ACC112 (cell line): ENCODE measurements at regions not wholly inside any gene's neighbourhood (a gene's known extent, or its start where the extent isn't known, plus 50 kb on each side); places are given as distances from the start of the nearest gene placed in this dataset.

Source experiments
- H2AFZ ChIP-seq: fragments of 200-600 bp; sonication (generic); one replicate; pipeline ENCODE4 v1.6.0; 2017; ENCODE audit warnings: antibody characterized with exemption, low read length; ENCODE audit not compliant: unreplicated experiment
- H3K27ac ChIP-seq: fragments of 200-600 bp; sonication (generic); 2 replicates; pipeline ENCODE4 v1.5.1; 2014; ENCODE audit warnings: low read depth, mild to moderate bottlenecking, antibody characterized with exemption, low read length, moderate library complexity
- H3K27me3 ChIP-seq: fragments of 200-600 bp; sonication (generic); 2 replicates; pipeline ENCODE4 v1.6.1; 2014; ENCODE audit warnings: mild to moderate bottlenecking, antibody characterized with exemption, low read length, moderate library complexity, mixed read lengths; ENCODE audit not compliant: insufficient read depth
- H3K36me3 ChIP-seq: fragments of 200-600 bp; sonication (generic); 2 replicates; pipeline ENCODE4 v1.6.1; 2016; ENCODE audit warnings: mild to moderate bottlenecking, antibody characterized with exemption, low read length, moderate library complexity, mixed read lengths; ENCODE audit not compliant: insufficient read depth
- H3K4me1 ChIP-seq: fragments of 200-600 bp; sonication (generic); one replicate; pipeline ENCODE4 v1.6.1; 2016; ENCODE audit warnings: low read length, mixed read lengths; ENCODE audit not compliant: insufficient read depth, unreplicated experiment, control insufficient read depth
- H3K4me3 ChIP-seq: fragments of 200-600 bp; sonication (generic); 2 replicates; pipeline ENCODE4 v1.5.1; 2014; ENCODE audit warnings: mild to moderate bottlenecking, low read depth, low read length
- H3K79me2 ChIP-seq: fragments of 200-600 bp; sonication (generic); one replicate; pipeline ENCODE4 v1.6.0; 2016; ENCODE audit warnings: low read length; ENCODE audit not compliant: control insufficient read depth, unreplicated experiment, insufficient read depth

DNA sequence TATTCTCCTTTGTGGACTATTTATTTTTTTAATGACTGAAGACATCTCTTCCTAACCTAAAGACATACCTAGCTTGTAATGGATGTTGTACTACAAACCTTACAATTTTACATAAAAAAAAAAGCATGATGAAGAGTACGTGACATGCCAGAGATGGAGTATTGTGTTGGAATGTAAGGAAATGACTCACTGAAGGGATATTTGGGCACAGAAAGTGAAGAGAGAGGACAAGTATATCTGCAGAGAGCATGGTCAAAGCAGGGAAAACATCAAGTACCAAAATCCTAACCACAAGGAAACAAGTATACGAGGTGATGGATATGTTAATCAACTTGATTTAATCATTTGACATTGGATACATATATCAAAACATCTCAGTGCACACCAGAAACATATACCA, 1051.4 kb upstream of the PRKX start:
- H3K36me3 ChIP-seq: no peaks in the 10 kb centered on the region
- H3K4me3 ChIP-seq: no peak overlapping the region
- H3K79me2 ChIP-seq: no peaks in the 10 kb centered on the region
- H2AFZ ChIP-seq: no peak overlapping the region
- H3K4me1 ChIP-seq: no peaks in the 10 kb centered on the region
- no peaks in the 10 kb centered on the region for H3K27me3 ChIP-seq
- no peak overlapping the region for H3K27ac ChIP-seq

DNA sequence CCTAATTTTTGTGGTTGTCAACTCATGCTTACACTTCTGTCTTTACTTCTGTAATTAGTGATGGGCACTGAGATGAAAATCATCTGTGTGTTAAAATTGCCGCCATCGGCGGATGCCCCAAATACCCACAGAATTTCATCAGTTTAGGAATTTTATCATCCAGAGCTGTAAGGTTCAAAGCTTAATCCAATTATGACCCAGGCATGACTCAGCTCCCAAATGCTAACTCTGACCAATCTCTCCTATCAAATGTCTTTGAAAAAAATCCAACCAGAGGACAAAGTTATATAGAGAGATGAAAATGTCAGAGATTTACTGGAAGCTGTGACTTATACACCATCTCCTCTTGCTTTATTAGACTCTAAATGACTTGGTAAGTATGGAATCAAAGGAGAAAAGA, 1048.7 kb upstream of the PRKX start:
- no peaks in the 10 kb centered on the region for H3K79me2 ChIP-seq
- H3K27ac ChIP-seq: no peak overlapping the region
- H3K4me3 ChIP-seq: no peak overlapping the region
- no peaks in the 10 kb centered on the region for H3K36me3 ChIP-seq
- H3K4me1 ChIP-seq: no peaks in the 10 kb centered on the region
- H2AFZ ChIP-seq: no peak overlapping the region
- H3K27me3 ChIP-seq: no peaks in the 10 kb centered on the region

DNA sequence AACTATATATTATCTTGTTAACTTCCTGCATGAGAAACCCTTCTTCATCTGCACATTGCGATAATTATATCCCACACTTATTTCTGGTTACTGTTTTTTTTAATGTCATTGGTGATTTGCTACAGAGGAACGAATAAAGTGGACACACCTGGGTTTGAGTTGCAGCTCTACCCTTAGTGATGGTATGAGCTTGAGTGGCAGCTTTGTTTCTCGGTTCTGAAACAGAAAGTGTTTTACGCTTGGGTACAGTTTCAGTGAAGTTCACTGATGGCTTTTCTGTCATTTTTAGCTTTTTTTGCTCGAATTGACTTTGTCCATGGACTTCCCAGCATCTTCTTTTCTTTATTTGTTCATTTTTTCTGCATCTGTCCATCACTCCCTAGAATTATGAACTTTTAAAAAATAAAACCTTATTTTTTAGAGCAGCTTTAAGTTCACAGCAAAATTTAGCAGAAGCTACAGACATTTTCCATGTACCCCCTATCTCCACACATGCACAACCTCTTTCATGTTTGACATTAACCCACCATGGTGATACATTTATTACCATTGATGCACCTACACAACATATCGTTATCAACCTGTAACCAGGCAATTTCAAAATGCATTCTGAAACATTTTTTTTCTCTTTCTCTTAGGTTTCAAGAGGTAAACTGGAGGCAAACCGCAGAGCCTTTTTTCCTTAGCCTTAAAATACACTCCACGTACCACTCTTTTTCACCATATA, 1041.6 kb upstream of the PRKX start:
- Histone ChIP-seq H2AFZ (no peak overlapping the region), H3K79me2 (no peaks in the 10 kb centered on the region), H3K27me3 (no peaks in the 10 kb centered on the region), H3K4me3 (no peak overlapping the region), H3K27ac (no peak overlapping the region), H3K36me3 (no peaks in the 10 kb centered on the region), H3K4me1 (no peaks in the 10 kb centered on the region)

DNA sequence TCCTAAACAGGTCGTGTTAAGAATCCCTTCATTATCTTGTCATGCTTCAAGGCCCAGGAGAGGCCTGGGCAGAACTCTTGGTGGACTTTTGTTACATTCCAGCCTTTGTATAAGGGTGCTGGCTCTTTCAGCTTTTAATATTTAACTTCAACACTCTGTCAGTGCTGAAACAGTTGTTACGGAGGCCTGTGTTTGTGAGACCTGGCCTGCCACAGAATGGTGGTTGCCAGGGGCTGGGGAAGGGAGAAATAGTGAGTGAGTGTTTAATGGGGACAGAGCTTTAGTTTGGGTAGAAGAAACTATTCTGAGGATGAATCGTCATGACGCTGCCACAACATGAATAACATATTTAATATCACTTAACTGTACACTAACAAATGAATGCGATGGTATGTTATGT, 1027.6 kb upstream of the PRKX start:
- Histone ChIP-seq H3K4me1 (no peaks in the 10 kb centered on the region), H3K4me3 (no peak overlapping the region), H2AFZ (no peak overlapping the region), H3K27ac (no peak overlapping the region), H3K79me2 (no peaks in the 10 kb centered on the region), H3K27me3 (no peaks in the 10 kb centered on the region), H3K36me3 (no peaks in the 10 kb centered on the region)

DNA sequence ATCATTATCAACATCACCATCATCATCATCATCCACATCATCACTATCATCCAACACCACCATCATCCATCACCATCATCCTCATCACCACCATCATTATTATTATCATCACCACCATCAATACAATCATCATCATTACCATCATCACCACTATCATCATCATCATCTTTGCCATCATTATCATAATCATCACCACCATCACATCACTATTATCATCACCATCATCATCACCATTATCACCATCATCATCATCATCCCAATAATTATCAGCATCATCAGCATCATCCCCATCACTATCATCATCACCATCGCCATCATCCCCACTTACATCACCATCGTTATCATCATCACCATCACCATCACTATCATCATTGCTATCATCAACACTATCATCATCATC, 1021.9 kb upstream of the PRKX start:
- H3K4me3 ChIP-seq: no peak overlapping the region

DNA sequence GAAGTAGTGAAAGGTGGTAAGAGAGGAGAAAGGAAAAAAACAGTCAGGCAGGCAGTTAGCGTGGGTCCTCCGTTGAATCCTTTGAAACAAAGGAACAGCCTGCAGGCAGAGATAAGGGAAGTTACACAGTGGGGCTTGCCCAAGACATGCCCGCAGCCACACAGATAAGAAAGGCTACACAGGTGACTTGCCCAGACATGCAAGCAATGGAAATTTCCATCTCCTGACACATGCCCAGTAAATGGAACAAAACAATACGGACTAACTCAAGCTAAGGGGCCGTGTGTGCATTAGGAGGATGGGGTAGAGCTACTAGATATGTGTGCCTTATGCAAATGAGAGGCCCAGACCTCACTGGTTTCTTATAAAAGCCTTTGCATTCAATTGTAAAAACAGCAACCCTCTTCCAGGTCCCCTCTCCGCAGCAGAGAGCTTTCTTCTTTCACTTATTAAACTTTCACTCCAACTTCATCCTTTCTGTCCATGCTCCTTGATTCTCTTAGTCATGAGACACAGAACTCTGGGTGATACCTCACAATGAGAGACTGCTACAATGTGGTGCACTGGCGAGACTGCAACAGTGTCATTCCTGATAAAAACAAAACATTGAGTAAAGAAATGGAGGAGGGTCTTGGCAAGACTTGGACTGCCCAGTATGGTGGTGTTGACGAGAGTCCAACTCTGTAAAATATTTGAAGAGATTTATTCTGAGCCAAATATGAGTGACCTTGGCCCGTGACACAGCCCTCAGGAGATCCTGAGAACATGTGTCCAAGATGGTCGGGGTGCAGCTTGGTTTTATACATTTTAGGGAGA, 997.4 kb upstream of the PRKX start:
- H3K27ac ChIP-seq: no peak overlapping the region
- H3K79me2 ChIP-seq: no peaks in the 10 kb centered on the region
- no peaks in the 10 kb centered on the region for H3K4me1 ChIP-seq
- H3K36me3 ChIP-seq: no peaks in the 10 kb centered on the region
- H3K4me3 ChIP-seq: no peak overlapping the region
- H2AFZ ChIP-seq: no peak overlapping the region
- no peaks in the 10 kb centered on the region for H3K27me3 ChIP-seq

More for the DNA sequence above, 1021.9 kb upstream of the PRKX start:
- H3K27me3 ChIP-seq: no peaks in the 10 kb centered on the region
- no peak overlapping the region for H3K27ac ChIP-seq
- H3K36me3 ChIP-seq: no peaks in the 10 kb centered on the region
- H2AFZ ChIP-seq: no peak overlapping the region
- H3K4me1 ChIP-seq: no peaks in the 10 kb centered on the region
- H3K79me2 ChIP-seq: no peaks in the 10 kb centered on the region

DNA sequence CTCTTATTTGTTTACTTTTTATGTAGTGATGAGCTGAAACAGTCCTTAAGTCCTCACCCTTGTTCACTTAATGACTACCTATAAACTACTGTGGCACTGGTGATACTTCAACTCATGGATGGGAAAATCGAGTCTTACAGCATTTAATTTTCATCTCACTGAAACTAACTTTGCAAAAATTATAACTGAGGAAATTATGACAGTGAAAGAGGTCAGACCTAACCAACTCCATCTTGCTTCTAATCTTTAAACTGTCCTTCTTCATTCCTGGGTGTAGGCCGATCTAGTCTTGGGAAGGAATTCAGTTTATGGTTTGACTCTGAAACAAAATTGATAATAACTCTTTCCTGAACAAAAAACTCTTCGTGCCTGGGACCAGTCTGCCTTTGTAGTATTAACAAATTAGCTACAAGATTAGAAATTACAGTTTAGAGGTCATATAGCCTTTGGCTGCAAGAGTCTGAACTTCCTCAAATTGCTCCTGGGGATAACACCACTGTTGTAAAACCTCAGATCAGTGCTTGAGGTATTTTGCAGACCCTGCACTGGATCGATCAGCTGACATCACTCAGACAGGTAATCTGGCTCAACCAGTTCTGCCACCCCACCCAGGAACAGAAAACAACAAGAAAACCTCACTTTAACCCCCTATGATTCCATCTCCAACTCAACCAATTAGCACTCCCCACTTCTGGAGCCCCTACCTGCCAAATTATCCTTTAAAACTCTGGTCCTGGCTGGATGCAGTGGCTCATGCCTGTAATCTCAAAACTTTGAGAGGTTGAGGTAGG, 995.7 kb upstream of the PRKX start:
- Histone ChIP-seq H3K4me1 (no peaks in the 10 kb centered on the region), H3K36me3 (no peaks in the 10 kb centered on the region), H2AFZ (no peak overlapping the region), H3K79me2 (no peaks in the 10 kb centered on the region), H3K4me3 (no peak overlapping the region), H3K27ac (no peak overlapping the region), H3K27me3 (no peaks in the 10 kb centered on the region)

DNA sequence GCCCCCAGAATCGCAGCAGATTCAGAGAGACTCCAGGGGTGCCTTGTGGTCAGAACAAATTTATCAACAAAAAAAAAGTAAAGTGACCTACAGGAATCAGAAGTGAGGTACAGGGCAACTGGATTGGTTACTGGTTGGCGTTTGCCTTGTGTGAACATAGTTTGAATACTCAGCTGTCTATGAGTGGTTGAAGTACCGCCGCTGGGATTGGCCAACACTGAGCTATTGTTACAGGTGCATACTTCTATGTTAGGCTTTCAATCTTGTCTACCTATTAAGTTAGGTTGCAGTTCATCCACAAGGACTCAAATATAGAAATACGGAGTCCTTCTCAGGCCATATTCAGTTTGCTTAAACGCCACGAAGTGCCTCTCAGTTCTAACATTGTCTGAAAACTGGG, 993.5 kb upstream of the PRKX start:
- Histone ChIP-seq H3K27ac (no peak overlapping the region), H3K27me3 (no peaks in the 10 kb centered on the region), H2AFZ (no peak overlapping the region), H3K4me1 (no peaks in the 10 kb centered on the region), H3K79me2 (no peaks in the 10 kb centered on the region), H3K4me3 (no peak overlapping the region), H3K36me3 (no peaks in the 10 kb centered on the region)

DNA sequence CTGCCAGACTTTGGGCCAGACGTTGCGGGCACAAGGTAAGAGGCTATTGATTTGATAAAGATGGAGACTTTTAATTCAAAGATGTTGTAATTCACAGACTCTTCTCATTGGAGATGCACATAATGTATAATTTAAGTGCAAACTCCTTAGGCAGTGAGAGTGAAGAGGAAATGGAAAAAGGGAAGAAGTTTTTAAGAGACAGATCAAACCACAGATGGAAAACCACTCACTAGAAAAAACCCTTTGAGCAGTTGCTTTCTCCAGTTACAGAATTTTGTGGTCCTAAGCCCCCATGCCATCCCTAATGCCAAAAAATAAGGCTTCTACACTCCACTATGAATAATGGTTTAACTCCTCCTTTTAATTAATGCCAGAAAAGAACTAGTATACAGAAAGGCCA, 977.1 kb upstream of the PRKX start:
- no peak overlapping the region for H3K4me3 ChIP-seq
- no peak overlapping the region for H3K27ac ChIP-seq
- no peaks in the 10 kb centered on the region for H3K4me1 ChIP-seq
- no peaks in the 10 kb centered on the region for H3K79me2 ChIP-seq
- no peak overlapping the region for H2AFZ ChIP-seq
- H3K27me3 ChIP-seq: no peaks in the 10 kb centered on the region
- no peaks in the 10 kb centered on the region for H3K36me3 ChIP-seq

DNA sequence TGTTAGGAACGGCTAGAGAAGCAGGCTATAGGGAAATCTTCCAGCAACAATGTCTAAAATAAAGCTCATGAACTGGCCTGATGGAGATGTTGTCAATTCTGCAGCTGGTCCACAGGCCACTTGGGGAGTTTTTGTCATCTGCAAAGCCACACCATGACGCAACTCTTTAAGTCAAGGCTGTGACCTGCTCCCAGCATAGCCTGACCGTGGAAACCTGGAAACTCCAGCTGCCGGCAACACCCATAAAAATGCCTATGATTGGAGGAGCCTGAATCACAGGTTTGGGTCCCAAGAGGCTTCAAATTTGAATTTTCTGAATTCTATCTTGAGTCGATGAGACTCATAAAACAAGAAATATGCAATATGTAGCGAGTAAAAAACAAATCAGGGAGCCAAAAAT, 969.2 kb upstream of the PRKX start:
- Histone ChIP-seq H3K27me3 (no peaks in the 10 kb centered on the region), H3K79me2 (no peaks in the 10 kb centered on the region), H2AFZ (no peak overlapping the region), H3K4me1 (no peaks in the 10 kb centered on the region), H3K27ac (no peak overlapping the region), H3K4me3 (no peak overlapping the region), H3K36me3 (no peaks in the 10 kb centered on the region)
